PC-9 (cell line): ENCODE measurements at regions not wholly inside any gene's neighbourhood (a gene's known extent, or its start where the extent isn't known, plus 50 kb on each side); places are given as distances from the start of the nearest gene placed in this dataset.
A peak's percentile ranks its signal among the peaks of the same experiment; 100 is the strongest.

ENCODE experiments used
- BruUV-seq: library from RNA; stranded (reverse); fragments of 400-500 nt; replicated peaks from 2 replicates; lab custom pipeline; 2021; lab: Mats Ljungman, UMichigan
- CTCF ChIA-PET: fragments of 300-600 bp; sonication (Branson Sonifier 250); formaldehyde crosslinking; loops from one replicate; lab custom pipeline; 2022; ENCODE audit warnings: antibody characterized with exemption; lab: Charles Lee
- POLR2A ChIA-PET: fragments of 300-600 bp; sonication (Branson Sonifier 250); formaldehyde crosslinking; loops from one replicate; lab custom pipeline; 2022; ENCODE audit warnings: antibody characterized with exemption; ENCODE audit not compliant: unreplicated experiment; lab: Charles Lee
- DNase-seq, 2 experiments: peaks; one replicate each; pipeline versions ENCODE4 v3.0.0 to v3.0.0-alpha.2; 2015 to 2022; ENCODE audit warnings: mixed read lengths in 1 of 2
- H2AFZ ChIP-seq: fragments of 200-600 bp; sonication (generic); 2 replicates; pipeline ENCODE4 v1.8.1; 2017; ENCODE audit warnings: antibody characterized with exemption
- H3F3A ChIP-seq: fragments of 200-600 bp; sonication (generic); 2 replicates; pipeline ENCODE4 v1.8.1; 2017; ENCODE audit warnings: antibody characterized with exemption, mild to moderate bottlenecking, low read depth; ENCODE audit not compliant: insufficient read depth
- H3K27ac ChIP-seq: fragments of 200-600 bp; sonication (generic); 2 replicates; pipeline ENCODE4 v1.6.1; 2016; ENCODE audit warnings: mixed run types
- H3K27me3 ChIP-seq: fragments of 200-600 bp; sonication (generic); 2 replicates; pipeline ENCODE4 v1.6.1; 2016; ENCODE audit warnings: low read depth, mixed run types; ENCODE audit not compliant: insufficient read depth
- H3K36me3 ChIP-seq: fragments of 200-600 bp; sonication (generic); 2 replicates; pipeline ENCODE4 v1.6.1; 2016; ENCODE audit warnings: low read depth, mixed run types
- H3K4me1 ChIP-seq: fragments of 200-600 bp; sonication (generic); replicated peaks from 2 replicates; pipeline ENCODE4 v1.6.1; 2016; ENCODE audit warnings: mixed run types; ENCODE audit not compliant: insufficient read depth
- H3K4me2 ChIP-seq: fragments of 200-600 bp; sonication (generic); 2 replicates; pipeline ENCODE4 v1.6.1; 2017; ENCODE audit warnings: mixed run types
- H3K4me3 ChIP-seq: fragments of 200-600 bp; sonication (generic); 2 replicates; pipeline ENCODE4 v1.6.1; 2016; ENCODE audit warnings: mixed run types
- H3K79me2 ChIP-seq: fragments of 200-600 bp; sonication (generic); 2 replicates; pipeline ENCODE4 v1.6.1; 2017; ENCODE audit warnings: low read depth, mixed run types
- H3K9me2 ChIP-seq: fragments of 200-600 bp; sonication (generic); 2 replicates; pipeline ENCODE4 v1.8.1; 2017; ENCODE audit warnings: mild to moderate bottlenecking; ENCODE audit not compliant: insufficient read depth
- H3K9me3 ChIP-seq: fragments of 200-600 bp; sonication (generic); 2 replicates; pipeline ENCODE4 v1.8.1; 2016; ENCODE audit warnings: low read depth; ENCODE audit not compliant: insufficient read depth
- H4K20me1 ChIP-seq: fragments of 200-600 bp; sonication (generic); 2 replicates; pipeline ENCODE4 v1.8.1; 2017; ENCODE audit not compliant: insufficient read depth
- EZH2 ChIP-seq: fragments of 200-600 bp; sonication (generic); IDR thresholded peaks from 2 replicates; pipeline ENCODE4 v1.8.0; 2017; ENCODE audit warnings: antibody characterized with exemption, low read depth
- intact Hi-C: fragments of 100-400 bp; cut with micrococcal nuclease; formaldehyde crosslinking; loops from one replicate; pipeline ENCODE4 v1.10.0; 2022; ENCODE audit not compliant: unreplicated experiment
- TF ChIP-seq, protein P1 (sequence below): fragments of 200-600 bp; sonication (generic); conservative IDR thresholded peaks from 2 replicates; pipeline ENCODE4 v1.6.1; 2017; ENCODE audit warnings: mixed run types, antibody characterized with exemption, mild to moderate bottlenecking, moderate library complexity

GRCh38 chr3:20256144-20256543, 70.1 kb upstream of the SGO1 start:
- no peaks in the 10 kb centered on the region for H3K36me3 ChIP-seq
- H3K4me2 ChIP-seq = no peak overlapping the region
- no peak for DNase-seq
- no peaks in the 10 kb centered on the region for H3K27me3 ChIP-seq
- H3K9me2 ChIP-seq = no peaks in the 10 kb centered on the region
- H4K20me1 ChIP-seq = no peaks in the 10 kb centered on the region
- no peaks in the 10 kb centered on the region for H3F3A ChIP-seq
- H3K4me3 ChIP-seq = no peak overlapping the region
- H2AFZ ChIP-seq = no peak overlapping the region
- no TSS peak for BruUV-seq
- no peaks in the 10 kb centered on the region for H3K9me3 ChIP-seq
- TF ChIP-seq, protein P1, sequence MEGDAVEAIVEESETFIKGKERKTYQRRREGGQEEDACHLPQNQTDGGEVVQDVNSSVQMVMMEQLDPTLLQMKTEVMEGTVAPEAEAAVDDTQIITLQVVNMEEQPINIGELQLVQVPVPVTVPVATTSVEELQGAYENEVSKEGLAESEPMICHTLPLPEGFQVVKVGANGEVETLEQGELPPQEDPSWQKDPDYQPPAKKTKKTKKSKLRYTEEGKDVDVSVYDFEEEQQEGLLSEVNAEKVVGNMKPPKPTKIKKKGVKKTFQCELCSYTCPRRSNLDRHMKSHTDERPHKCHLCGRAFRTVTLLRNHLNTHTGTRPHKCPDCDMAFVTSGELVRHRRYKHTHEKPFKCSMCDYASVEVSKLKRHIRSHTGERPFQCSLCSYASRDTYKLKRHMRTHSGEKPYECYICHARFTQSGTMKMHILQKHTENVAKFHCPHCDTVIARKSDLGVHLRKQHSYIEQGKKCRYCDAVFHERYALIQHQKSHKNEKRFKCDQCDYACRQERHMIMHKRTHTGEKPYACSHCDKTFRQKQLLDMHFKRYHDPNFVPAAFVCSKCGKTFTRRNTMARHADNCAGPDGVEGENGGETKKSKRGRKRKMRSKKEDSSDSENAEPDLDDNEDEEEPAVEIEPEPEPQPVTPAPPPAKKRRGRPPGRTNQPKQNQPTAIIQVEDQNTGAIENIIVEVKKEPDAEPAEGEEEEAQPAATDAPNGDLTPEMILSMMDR = no peak
- TF ChIP-seq EZH2 = no peak
- no peaks in the 10 kb centered on the region for H3K79me2 ChIP-seq
- no peaks in the 10 kb centered on the region for H3K4me1 ChIP-seq
- ChIA-PET POLR2A (interaction anchor here (0.5 to 0.8 kb wide), 2 partner anchors 45 to 67 kb away, joined by 5 read pairs; no protein-coding TSS in a partner anchor), CTCF (no interaction called here)
- intact Hi-C loops = loop anchor here (1.0 kb wide), 1 partner anchor 67 kb away; no protein-coding TSS in a partner anchor
- H3K27ac ChIP-seq = no peak overlapping the region

- H3K9me2 ChIP-seq = no peaks in the 10 kb centered on the region
- no peak for TF ChIP-seq EZH2
- TF ChIP-seq, protein P1 = no peak
- peak in 1 of 2 experiments; percentile 51 for DNase-seq
- H3K36me3 ChIP-seq = no peaks in the 10 kb centered on the region
- ChIA-PET CTCF (no interaction called here), POLR2A (interaction anchor here (0.7 to 0.8 kb wide), 4 partner anchors 70 to 384 kb away, joined by 3 to 7 read pairs (median 6); no protein-coding TSS in a partner anchor)
- H2AFZ ChIP-seq = no peak overlapping the region
- intact Hi-C loops = no loop called here
- no peak overlapping the region for H3K4me3 ChIP-seq
- no TSS peak for BruUV-seq
- H4K20me1 ChIP-seq = no peaks in the 10 kb centered on the region
- H3K27ac ChIP-seq = no peak overlapping the region
- H3K4me2 ChIP-seq = no peak overlapping the region
- no peaks in the 10 kb centered on the region for H3K79me2 ChIP-seq
- no peaks in the 10 kb centered on the region for H3K9me3 ChIP-seq
- H3F3A ChIP-seq = no peaks in the 10 kb centered on the region
- H3K27me3 ChIP-seq = no peaks in the 10 kb centered on the region
- H3K4me1 ChIP-seq = no peaks in the 10 kb centered on the region
Observed at GRCh38 chr3:20254268-20255117, 68.5 kb upstream of the SGO1 start.

DNA sequence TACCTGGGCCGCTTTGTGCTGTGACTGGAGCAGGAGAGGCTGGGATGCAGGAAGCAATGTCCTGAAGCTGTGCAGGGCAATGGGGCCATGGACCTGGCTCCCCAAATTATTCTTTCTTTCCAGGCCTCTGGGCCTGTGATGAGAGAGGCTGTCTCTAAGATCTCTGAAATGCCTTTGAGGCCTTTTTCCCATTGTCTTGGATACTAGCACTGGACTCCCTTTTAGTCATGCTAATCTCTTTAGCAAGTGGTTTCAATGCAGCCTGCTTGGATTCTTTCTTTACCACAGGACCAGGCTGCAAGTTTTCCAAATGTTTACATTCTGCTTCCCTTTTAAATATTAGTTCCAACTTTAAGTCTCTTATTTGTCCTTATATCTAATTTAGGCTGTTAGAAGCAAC, 64.8 kb upstream of the SGO1 start:
- Histone ChIP-seq H3K9me2 (no peaks in the 10 kb centered on the region), H3K4me1 (no peaks in the 10 kb centered on the region)
- CTCF ChIA-PET = no interaction called here

More for the DNA sequence above, 64.8 kb upstream of the SGO1 start:
- Histone ChIP-seq H3K36me3 (no peaks in the 10 kb centered on the region), H3K4me2 (no peak overlapping the region), H4K20me1 (no peaks in the 10 kb centered on the region), H3K4me3 (no peak overlapping the region), H3K27ac (no peak overlapping the region), H2AFZ (no peak overlapping the region; the same call in 1 of the 2 replicates), H3K79me2 (no peaks in the 10 kb centered on the region), H3K27me3 (no peaks in the 10 kb centered on the region), H3K9me3 (no peaks in the 10 kb centered on the region), H3F3A (no peaks in the 10 kb centered on the region)
- intact Hi-C loops = no loop called here
- POLR2A ChIA-PET = no interaction called here
- BruUV-seq = no TSS peak
- no peak for TF ChIP-seq EZH2
- TF ChIP-seq, protein P1 = no peak
- no peak for DNase-seq
